ENCODE measurements at regions not wholly inside any gene's neighbourhood (a gene's known extent, or its start where the extent isn't known, plus 50 kb on each side); places are given as distances from the start of the nearest gene placed in this dataset.

DNA sequence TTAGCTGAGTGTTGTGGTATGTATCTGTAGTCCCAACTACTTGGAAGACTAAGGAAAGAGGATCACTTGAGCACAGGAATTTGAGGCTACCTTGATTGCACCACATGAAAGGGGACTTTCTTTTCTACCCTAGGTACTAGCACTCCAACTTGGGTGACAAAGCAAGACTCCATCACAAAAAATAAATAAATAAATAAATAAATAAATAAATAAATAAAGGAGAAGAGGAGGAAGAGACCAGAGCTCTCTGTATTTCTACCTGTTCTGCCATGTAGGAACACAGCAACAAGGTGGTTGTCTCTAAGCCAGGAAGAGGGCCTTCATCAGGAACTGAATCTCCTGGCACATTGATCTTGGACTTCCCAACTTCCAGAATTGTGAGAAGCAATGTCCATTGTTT is 118.6 kb downstream of the HMHB1 start:
- TF ChIP-seq, protein P1, sequence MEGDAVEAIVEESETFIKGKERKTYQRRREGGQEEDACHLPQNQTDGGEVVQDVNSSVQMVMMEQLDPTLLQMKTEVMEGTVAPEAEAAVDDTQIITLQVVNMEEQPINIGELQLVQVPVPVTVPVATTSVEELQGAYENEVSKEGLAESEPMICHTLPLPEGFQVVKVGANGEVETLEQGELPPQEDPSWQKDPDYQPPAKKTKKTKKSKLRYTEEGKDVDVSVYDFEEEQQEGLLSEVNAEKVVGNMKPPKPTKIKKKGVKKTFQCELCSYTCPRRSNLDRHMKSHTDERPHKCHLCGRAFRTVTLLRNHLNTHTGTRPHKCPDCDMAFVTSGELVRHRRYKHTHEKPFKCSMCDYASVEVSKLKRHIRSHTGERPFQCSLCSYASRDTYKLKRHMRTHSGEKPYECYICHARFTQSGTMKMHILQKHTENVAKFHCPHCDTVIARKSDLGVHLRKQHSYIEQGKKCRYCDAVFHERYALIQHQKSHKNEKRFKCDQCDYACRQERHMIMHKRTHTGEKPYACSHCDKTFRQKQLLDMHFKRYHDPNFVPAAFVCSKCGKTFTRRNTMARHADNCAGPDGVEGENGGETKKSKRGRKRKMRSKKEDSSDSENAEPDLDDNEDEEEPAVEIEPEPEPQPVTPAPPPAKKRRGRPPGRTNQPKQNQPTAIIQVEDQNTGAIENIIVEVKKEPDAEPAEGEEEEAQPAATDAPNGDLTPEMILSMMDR (IDR thresholded peaks at IDR 0.05; ENCODE audit: poor library complexity, severe bottlenecking): no peak
- no peak overlapping the region for H3K27ac ChIP-seq (ENCODE audit: poor library complexity, severe bottlenecking)
- H3K9me3 ChIP-seq (ENCODE audit: severe bottlenecking): peaks cover 7% of the 10 kb centered on the region
- H3K4me1 ChIP-seq (ENCODE audit: insufficient read depth, poor library complexity, severe bottlenecking): peaks cover 17% of the 10 kb centered on the region
- no peaks in the 10 kb centered on the region for H3K27me3 ChIP-seq (ENCODE audit: insufficient read depth, poor library complexity, severe bottlenecking)
- H3K36me3 ChIP-seq (ENCODE audit: low read depth): no peaks in the 10 kb centered on the region
- no peak overlapping the region for H3K4me3 ChIP-seq (ENCODE audit: severe bottlenecking)
- DNase-seq (ENCODE audit: low spot score): no peak
- no peak for ATAC-seq (ENCODE audit: low read depth)

DNA sequence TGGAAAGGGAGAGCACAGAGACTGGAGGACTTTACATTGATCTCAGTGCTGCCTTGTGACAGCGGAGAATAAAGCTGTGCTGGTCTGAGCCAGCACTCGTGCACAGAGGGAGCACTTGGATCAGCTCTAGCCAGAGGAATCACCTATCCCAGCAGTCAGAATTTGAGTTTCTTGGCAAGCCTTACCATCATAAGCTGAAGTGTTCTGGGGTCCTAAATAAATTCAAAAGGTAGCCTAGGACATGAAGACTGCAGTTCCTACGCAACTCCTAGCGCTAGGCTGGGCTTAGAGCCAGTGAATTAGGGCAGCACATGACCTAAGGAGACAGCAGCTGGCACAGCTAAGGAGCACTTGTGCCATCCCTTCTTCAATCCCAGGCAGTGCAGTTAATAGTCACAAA is 119.5 kb downstream of the HMHB1 start:
- DNase-seq (ENCODE audit: low spot score): no peak
- H3K27me3 ChIP-seq (ENCODE audit: insufficient read depth, poor library complexity, severe bottlenecking): no peaks in the 10 kb centered on the region
- no peaks in the 10 kb centered on the region for H3K36me3 ChIP-seq (ENCODE audit: low read depth)
- TF ChIP-seq, protein P1 (IDR thresholded peaks at IDR 0.05; ENCODE audit: poor library complexity, severe bottlenecking): no peak
- peaks cover 11% of the 10 kb centered on the region for H3K9me3 ChIP-seq (ENCODE audit: severe bottlenecking)
- peaks cover 17% of the 10 kb centered on the region for H3K4me1 ChIP-seq (ENCODE audit: insufficient read depth, poor library complexity, severe bottlenecking)
- no peak overlapping the region for H3K27ac ChIP-seq (ENCODE audit: poor library complexity, severe bottlenecking)
- H3K4me3 ChIP-seq (ENCODE audit: severe bottlenecking): no peak overlapping the region
- ATAC-seq (ENCODE audit: low read depth): no peak

DNA sequence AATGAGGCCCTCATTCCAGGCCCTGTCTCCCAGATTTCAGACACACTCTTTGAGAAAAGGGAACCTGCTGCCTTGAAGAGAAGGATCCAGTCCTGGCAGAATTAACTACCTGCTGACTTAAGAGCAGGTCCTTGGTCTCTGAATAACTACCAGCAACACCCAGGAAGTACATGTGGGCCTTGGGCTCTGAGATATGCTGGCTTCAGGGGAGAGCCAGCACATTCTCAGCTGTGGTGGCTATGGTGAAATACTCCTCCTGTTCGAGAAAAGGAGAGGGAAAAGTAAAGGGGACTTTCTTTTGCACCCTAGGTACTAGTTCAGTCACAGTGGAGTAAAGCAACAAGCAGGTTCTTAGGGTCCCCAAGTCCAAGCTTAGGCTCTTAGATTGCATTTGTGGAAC is 120.0 kb downstream of the HMHB1 start:
- H3K36me3 ChIP-seq (ENCODE audit: low read depth): no peaks in the 10 kb centered on the region
- H3K27me3 ChIP-seq (ENCODE audit: insufficient read depth, poor library complexity, severe bottlenecking): no peaks in the 10 kb centered on the region
- TF ChIP-seq, protein P1 (IDR thresholded peaks at IDR 0.05; ENCODE audit: poor library complexity, severe bottlenecking): no peak
- no peak overlapping the region for H3K4me3 ChIP-seq (ENCODE audit: severe bottlenecking)
- peaks cover 17% of the 10 kb centered on the region for H3K4me1 ChIP-seq (ENCODE audit: insufficient read depth, poor library complexity, severe bottlenecking)
- no peak for DNase-seq (ENCODE audit: low spot score)
- H3K27ac ChIP-seq (ENCODE audit: poor library complexity, severe bottlenecking): no peak overlapping the region
- peaks cover 11% of the 10 kb centered on the region for H3K9me3 ChIP-seq (ENCODE audit: severe bottlenecking)
- ATAC-seq (ENCODE audit: low read depth): no peak

DNA sequence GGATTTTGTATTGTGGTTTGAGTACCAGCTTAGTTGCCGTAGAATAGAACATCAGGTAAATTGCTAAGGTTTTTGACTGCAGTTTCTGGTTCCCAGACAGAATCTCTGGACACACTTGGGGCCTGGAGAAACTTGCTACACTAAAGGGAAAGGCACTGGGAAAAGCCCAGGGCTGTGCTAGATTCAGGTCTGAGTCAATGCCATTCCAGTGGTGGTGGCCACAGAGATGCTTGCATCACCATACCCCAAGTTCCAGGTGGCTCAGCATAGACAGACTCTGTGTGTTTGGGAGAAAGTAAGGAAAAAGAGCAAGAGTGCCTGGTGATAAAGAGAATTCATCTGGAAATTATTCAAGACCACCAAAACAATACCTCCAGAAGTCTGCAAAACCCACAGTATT is 120.6 kb downstream of the HMHB1 start:
- no peak overlapping the region for H3K4me3 ChIP-seq (ENCODE audit: severe bottlenecking)
- H3K27ac ChIP-seq (ENCODE audit: poor library complexity, severe bottlenecking): no peak overlapping the region
- ATAC-seq (ENCODE audit: low read depth) (peak; percentile 74), DNase-seq (ENCODE audit: low spot score) (no peak)
- no peaks in the 10 kb centered on the region for H3K36me3 ChIP-seq (ENCODE audit: low read depth)
- peaks cover 17% of the 10 kb centered on the region for H3K4me1 ChIP-seq (ENCODE audit: insufficient read depth, poor library complexity, severe bottlenecking)
- TF ChIP-seq, protein P1 (IDR thresholded peaks at IDR 0.05; ENCODE audit: poor library complexity, severe bottlenecking): no peak
- H3K9me3 ChIP-seq (ENCODE audit: severe bottlenecking): peaks cover 11% of the 10 kb centered on the region
- H3K27me3 ChIP-seq (ENCODE audit: insufficient read depth, poor library complexity, severe bottlenecking): no peaks in the 10 kb centered on the region

DNA sequence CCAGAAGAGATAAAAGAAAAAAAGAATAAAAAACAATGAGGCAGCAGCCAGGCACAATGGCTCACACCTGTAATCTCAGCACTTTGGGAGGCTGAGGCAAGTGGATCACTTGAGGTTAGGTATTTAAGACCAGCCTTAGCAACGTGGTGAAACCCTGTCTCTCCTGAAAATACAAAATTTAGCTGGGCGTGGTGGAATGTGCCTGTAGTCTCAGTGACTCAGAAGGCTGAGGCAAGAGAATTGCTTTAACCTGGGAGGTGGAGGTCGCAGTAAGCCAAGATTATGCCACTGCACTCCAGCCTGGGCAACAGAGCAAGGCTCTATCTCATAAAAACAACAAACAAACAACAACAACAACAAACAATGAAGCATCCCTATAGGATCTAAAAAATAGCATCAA is 121.5 kb downstream of the HMHB1 start:
- peak overlapping the region; percentile 12 for H3K27ac ChIP-seq (ENCODE audit: poor library complexity, severe bottlenecking)
- TF ChIP-seq, protein P1 (IDR thresholded peaks at IDR 0.05; ENCODE audit: poor library complexity, severe bottlenecking): no peak
- DNase-seq (ENCODE audit: low spot score) (no peak), ATAC-seq (ENCODE audit: low read depth) (peak; percentile 92)
- no peak overlapping the region for H3K4me3 ChIP-seq (ENCODE audit: severe bottlenecking)
- H3K27me3 ChIP-seq (ENCODE audit: insufficient read depth, poor library complexity, severe bottlenecking): no peaks in the 10 kb centered on the region
- H3K36me3 ChIP-seq (ENCODE audit: low read depth): no peaks in the 10 kb centered on the region
- H3K9me3 ChIP-seq (ENCODE audit: severe bottlenecking): peaks cover 11% of the 10 kb centered on the region
- peaks cover 17% of the 10 kb centered on the region for H3K4me1 ChIP-seq (ENCODE audit: insufficient read depth, poor library complexity, severe bottlenecking)
